ENCODE measurements at regions not wholly inside any gene's neighbourhood (a gene's known extent, or its start where the extent isn't known, plus 50 kb on each side); places are given as distances from the start of the nearest gene placed in this dataset.

- ChIA-PET CTCF (no interaction called here), POLR2A (no interaction called here)
- Mint-ChIP-seq H3K4me3 (no peak overlapping the region), H3K27me3 (peaks cover 4% of the 10 kb centered on the region), H3K4me1 (ENCODE audit: low read depth) (no peaks in the 10 kb centered on the region), H3K9me3 (no peaks in the 10 kb centered on the region), H3K36me3 (no peaks in the 10 kb centered on the region), H3K27ac (no peak overlapping the region)
- intact Hi-C loops (cut with micrococcal nuclease): no loop called here
- DNase-seq: no peak
Observed at GRCh38 chr1:63064135-63064534, 258.2 kb upstream of the FOXD3 start.

GRCh38 chr1:63068626-63069025 is 253.7 kb upstream of the FOXD3 start:
- H3K4me3 Mint-ChIP-seq: no peak overlapping the region
- no peaks in the 10 kb centered on the region for H3K9me3 Mint-ChIP-seq
- ChIA-PET POLR2A (no interaction called here), CTCF (no interaction called here)
- H3K4me1 Mint-ChIP-seq (ENCODE audit: low read depth): no peaks in the 10 kb centered on the region
- intact Hi-C loops (cut with micrococcal nuclease): no loop called here
- H3K36me3 Mint-ChIP-seq: no peaks in the 10 kb centered on the region
- no peak for DNase-seq
- H3K27me3 Mint-ChIP-seq: peaks cover 19% of the 10 kb centered on the region
- H3K27ac Mint-ChIP-seq: no peak overlapping the region

GRCh38 chr1:63069214-63069613 is 253.2 kb upstream of the FOXD3 start:
- Mint-ChIP-seq H3K27ac (no peak overlapping the region), H3K4me3 (no peak overlapping the region), H3K4me1 (ENCODE audit: low read depth) (no peaks in the 10 kb centered on the region), H3K27me3 (peaks cover 21% of the 10 kb centered on the region), H3K9me3 (no peaks in the 10 kb centered on the region), H3K36me3 (no peaks in the 10 kb centered on the region)
- intact Hi-C loops (cut with micrococcal nuclease): no loop called here
- DNase-seq: no peak
- CTCF ChIA-PET: no interaction called here
- POLR2A ChIA-PET: no interaction called here

GRCh38 chr1:63073309-63074306 is 248.8 kb upstream of the FOXD3 start:
- Mint-ChIP-seq H3K27me3 (peaks cover 31% of the 10 kb centered on the region), H3K27ac (no peak overlapping the region), H3K9me3 (peaks cover 7% of the 10 kb centered on the region), H3K4me3 (no peak overlapping the region), H3K4me1 (ENCODE audit: low read depth) (no peaks in the 10 kb centered on the region), H3K36me3 (no peaks in the 10 kb centered on the region)
- POLR2A ChIA-PET: no interaction called here
- DNase-seq: no peak
- CTCF ChIA-PET: no interaction called here
- intact Hi-C loops (cut with micrococcal nuclease): no loop called here

- peaks cover 31% of the 10 kb centered on the region for H3K27me3 Mint-ChIP-seq
- ChIA-PET CTCF (no interaction called here), POLR2A (no interaction called here)
- H3K9me3 Mint-ChIP-seq: peaks cover 7% of the 10 kb centered on the region
- intact Hi-C loops (cut with micrococcal nuclease): no loop called here
- no peak for DNase-seq
- no peak overlapping the region for H3K27ac Mint-ChIP-seq
- no peaks in the 10 kb centered on the region for H3K4me1 Mint-ChIP-seq (ENCODE audit: low read depth)
- no peak overlapping the region for H3K4me3 Mint-ChIP-seq
- H3K36me3 Mint-ChIP-seq: no peaks in the 10 kb centered on the region
Observed at GRCh38 chr1:63074321-63074720, 248.0 kb upstream of the FOXD3 start.

DNA sequence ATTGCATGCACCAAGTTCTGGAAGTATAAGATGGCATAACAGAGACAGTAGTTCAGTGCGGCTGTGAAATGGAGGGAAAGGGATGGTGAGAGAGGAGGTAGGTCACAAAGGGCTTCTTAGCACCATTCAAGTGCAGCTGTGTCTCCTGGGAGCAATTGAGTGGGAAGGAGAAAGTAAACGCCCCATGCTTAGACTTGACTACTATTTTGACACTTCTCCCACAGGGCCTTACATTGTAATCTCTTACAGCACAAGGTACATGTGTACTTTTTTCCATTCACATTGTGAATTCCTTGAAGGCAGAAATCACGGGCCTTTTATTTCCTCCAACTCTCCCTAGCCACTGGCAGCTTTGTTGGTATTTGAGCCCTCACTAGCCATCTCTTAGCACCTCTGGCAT is 239.6 kb upstream of the FOXD3 start:
- Mint-ChIP-seq H3K27me3 (peaks cover 4% of the 10 kb centered on the region), H3K27ac (no peak overlapping the region), H3K4me3 (no peak overlapping the region), H3K36me3 (no peaks in the 10 kb centered on the region), H3K4me1 (ENCODE audit: low read depth) (no peaks in the 10 kb centered on the region), H3K9me3 (no peaks in the 10 kb centered on the region)
- POLR2A ChIA-PET: no interaction called here
- CTCF ChIA-PET: no interaction called here
- no peak for DNase-seq
- intact Hi-C loops (cut with micrococcal nuclease): no loop called here

DNA sequence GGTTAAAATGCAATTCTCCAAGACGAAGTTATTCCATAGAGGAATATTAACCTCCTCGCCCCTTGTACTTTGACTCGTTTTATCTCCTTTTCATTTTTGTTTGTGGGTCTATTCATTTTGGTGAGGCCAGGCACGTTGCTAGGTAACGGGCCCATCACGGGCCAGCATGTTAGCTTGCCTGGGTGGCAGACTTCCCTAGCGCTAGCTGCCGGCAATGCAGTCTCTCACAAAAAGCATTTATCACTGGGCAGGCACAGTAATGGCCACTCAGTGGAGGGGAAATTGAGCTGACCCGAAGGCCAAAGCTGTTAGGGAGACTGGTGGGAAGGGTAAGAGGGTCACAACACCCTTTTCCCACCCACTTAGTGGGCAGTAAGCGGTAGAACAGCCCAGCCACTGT is 234.4 kb upstream of the FOXD3 start:
- intact Hi-C loops (cut with micrococcal nuclease): no loop called here
- H3K4me1 Mint-ChIP-seq (ENCODE audit: low read depth): no peaks in the 10 kb centered on the region
- CTCF ChIA-PET: no interaction called here
- H3K27me3 Mint-ChIP-seq: peaks cover 5% of the 10 kb centered on the region
- POLR2A ChIA-PET: no interaction called here
- no peak for DNase-seq
- H3K36me3 Mint-ChIP-seq: no peaks in the 10 kb centered on the region
- H3K9me3 Mint-ChIP-seq: no peaks in the 10 kb centered on the region
- H3K27ac Mint-ChIP-seq: no peak overlapping the region
- H3K4me3 Mint-ChIP-seq: no peak overlapping the region

- Mint-ChIP-seq H3K9me3 (no peaks in the 10 kb centered on the region), H3K27ac (no peak overlapping the region), H3K36me3 (no peaks in the 10 kb centered on the region), H3K27me3 (peaks cover 3% of the 10 kb centered on the region), H3K4me1 (ENCODE audit: low read depth) (no peaks in the 10 kb centered on the region), H3K4me3 (no peak overlapping the region)
- no peak for DNase-seq
- intact Hi-C loops (cut with micrococcal nuclease): no loop called here
- CTCF ChIA-PET: no interaction called here
- POLR2A ChIA-PET: no interaction called here
Observed at GRCh38 chr1:63099188-63099587, 223.2 kb upstream of the FOXD3 start.

GRCh38 chr1:63101336-63101735 is 221.0 kb upstream of the FOXD3 start:
- POLR2A ChIA-PET: no interaction called here
- intact Hi-C loops (cut with micrococcal nuclease): no loop called here
- Mint-ChIP-seq H3K27ac (no peak overlapping the region), H3K27me3 (no peaks in the 10 kb centered on the region), H3K9me3 (no peaks in the 10 kb centered on the region), H3K4me1 (ENCODE audit: low read depth) (no peaks in the 10 kb centered on the region), H3K36me3 (no peaks in the 10 kb centered on the region), H3K4me3 (no peak overlapping the region)
- no peak for DNase-seq
- CTCF ChIA-PET: no interaction called here

- no peak for DNase-seq
- Mint-ChIP-seq H3K4me3 (no peak overlapping the region), H3K27ac (no peak overlapping the region), H3K4me1 (ENCODE audit: low read depth) (no peaks in the 10 kb centered on the region), H3K36me3 (no peaks in the 10 kb centered on the region), H3K9me3 (no peaks in the 10 kb centered on the region), H3K27me3 (peaks cover 3% of the 10 kb centered on the region)
- CTCF ChIA-PET: no interaction called here
- POLR2A ChIA-PET: no interaction called here
- intact Hi-C loops (cut with micrococcal nuclease): no loop called here
Observed at GRCh38 chr1:63103682-63104081, 218.7 kb upstream of the FOXD3 start.

DNA sequence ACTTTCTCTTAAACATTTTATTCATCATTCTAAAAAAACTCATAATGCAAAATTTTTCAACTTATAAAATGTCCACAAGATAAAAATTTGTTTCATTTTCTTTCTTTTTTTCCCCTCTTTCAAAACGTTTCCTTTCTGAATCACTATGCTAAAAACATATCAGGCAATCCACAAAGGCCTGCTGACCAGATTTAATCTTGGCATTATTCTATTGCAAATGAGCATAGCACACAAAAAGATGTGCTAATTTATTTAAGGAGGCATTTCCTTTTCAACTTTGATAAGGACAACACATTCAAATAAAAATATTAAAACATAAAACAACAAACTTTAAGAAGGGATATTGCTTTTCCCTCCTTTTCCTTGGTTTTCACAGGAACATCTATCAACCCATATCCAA is 215.3 kb upstream of the FOXD3 start:
- CTCF ChIA-PET: no interaction called here
- DNase-seq: no peak
- H3K36me3 Mint-ChIP-seq: no peaks in the 10 kb centered on the region
- intact Hi-C loops (cut with micrococcal nuclease): no loop called here
- H3K27me3 Mint-ChIP-seq: peaks cover 11% of the 10 kb centered on the region
- no peaks in the 10 kb centered on the region for H3K4me1 Mint-ChIP-seq (ENCODE audit: low read depth)
- POLR2A ChIA-PET: no interaction called here
- no peak overlapping the region for H3K27ac Mint-ChIP-seq
- H3K4me3 Mint-ChIP-seq: no peak overlapping the region
- H3K9me3 Mint-ChIP-seq: no peaks in the 10 kb centered on the region

DNA sequence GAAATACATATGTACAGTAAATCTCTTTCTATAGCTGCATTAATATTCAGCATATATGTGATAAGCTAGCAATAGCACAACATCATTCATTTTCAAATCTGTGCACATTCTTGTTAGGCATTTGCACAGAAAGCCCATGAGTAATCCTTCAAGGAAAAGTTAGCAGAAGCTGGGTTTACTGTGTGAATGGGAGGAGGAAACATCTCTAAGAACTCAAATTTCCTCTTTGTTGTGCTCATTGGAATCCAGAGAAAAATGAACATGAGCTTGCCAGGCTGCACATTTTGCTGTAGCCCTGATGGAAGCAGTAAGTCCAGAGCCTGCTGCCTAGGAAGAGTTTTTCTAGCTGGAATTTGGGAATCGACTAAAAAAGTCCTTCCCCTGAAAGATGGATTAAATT is 214.2 kb upstream of the FOXD3 start:
- ChIA-PET CTCF (no interaction called here), POLR2A (no interaction called here)
- H3K27me3 Mint-ChIP-seq: peaks cover 11% of the 10 kb centered on the region
- H3K4me3 Mint-ChIP-seq: no peak overlapping the region
- DNase-seq: no peak
- intact Hi-C loops (cut with micrococcal nuclease): no loop called here
- no peaks in the 10 kb centered on the region for H3K9me3 Mint-ChIP-seq
- no peaks in the 10 kb centered on the region for H3K36me3 Mint-ChIP-seq
- no peaks in the 10 kb centered on the region for H3K4me1 Mint-ChIP-seq (ENCODE audit: low read depth)
- no peak overlapping the region for H3K27ac Mint-ChIP-seq

- intact Hi-C loops (cut with micrococcal nuclease): loop anchor here (5.0 kb wide), 1 partner anchor 330 kb away; the partner anchor contains the start of gene ATG4C
- POLR2A ChIA-PET: no interaction called here
- H3K4me3 Mint-ChIP-seq: no peak overlapping the region
- DNase-seq: peak; percentile 28
- H3K4me1 Mint-ChIP-seq (ENCODE audit: low read depth): no peaks in the 10 kb centered on the region
- H3K27me3 Mint-ChIP-seq: peaks cover 11% of the 10 kb centered on the region
- no peaks in the 10 kb centered on the region for H3K9me3 Mint-ChIP-seq
- H3K36me3 Mint-ChIP-seq: no peaks in the 10 kb centered on the region
- no peak overlapping the region for H3K27ac Mint-ChIP-seq
- CTCF ChIA-PET: no interaction called here
Observed at GRCh38 chr1:63112155-63112900, 210.0 kb upstream of the FOXD3 start.

Data from activated CD4-positive, alpha-beta memory T cell treated with anti-CD3 and anti-CD28 coated beads for 36 hours (primary cell).